HG03521 (cell line): ENCODE measurements at regions not wholly inside any gene's neighbourhood (a gene's known extent, or its start where the extent isn't known, plus 50 kb on each side); places are given as distances from the start of the nearest gene placed in this dataset.

Experiments
- ATAC-seq: cut with Tn5 transposase; IDR thresholded peaks from one replicate; pipeline ENCODE4 v1.9.1; 2021; ENCODE audit warnings: mild to moderate bottlenecking, moderate library complexity; ENCODE audit not compliant: unreplicated experiment

- ATAC-seq: no peak
Observed at GRCh38 chr1:224486801-224487583, 52.4 kb upstream of the WDR26 start.

- no peak for ATAC-seq
Observed at GRCh38 chr1:224488806-224489499, 54.4 kb upstream of the WDR26 start.

GRCh38 chr1:224489534-224490365 is 55.2 kb upstream of the WDR26 start:
- ATAC-seq: no peak

- no peak for ATAC-seq
Observed at GRCh38 chr1:224490549-224491537, 56.2 kb upstream of the WDR26 start.

- no peak for ATAC-seq
Observed at GRCh38 chr1:224492015-224492414, 57.4 kb upstream of the WDR26 start.

GRCh38 chr1:224492632-224493031 is 58.0 kb upstream of the WDR26 start:
- ATAC-seq: no peak

- ATAC-seq: no peak
Observed at GRCh38 chr1:224493269-224493668, 58.7 kb upstream of the WDR26 start.

GRCh38 chr1:224494343-224494742 is 59.7 kb upstream of the WDR26 start:
- no peak for ATAC-seq

GRCh38 chr1:224495866-224496265 is 61.3 kb upstream of the WDR26 start:
- no peak for ATAC-seq

GRCh38 chr1:224496826-224497225 is 62.2 kb upstream of the WDR26 start:
- no peak for ATAC-seq

GRCh38 chr1:224497714-224498573 is 63.3 kb upstream of the WDR26 start:
- peak; percentile 98 for ATAC-seq

- no peak for ATAC-seq
Observed at GRCh38 chr1:224498574-224499170, 64.1 kb upstream of the WDR26 start.

- no peak for ATAC-seq
Observed at GRCh38 chr1:224499204-224499603, 64.6 kb upstream of the WDR26 start.

GRCh38 chr1:224500796-224501195 is 66.2 kb upstream of the WDR26 start:
- ATAC-seq: no peak

- ATAC-seq: no peak
Observed at GRCh38 chr1:224501836-224502235, 67.2 kb upstream of the WDR26 start.

GRCh38 chr1:224502459-224503160 is 68.0 kb upstream of the WDR26 start:
- ATAC-seq: no peak

- peak; percentile 92 for ATAC-seq
Observed at GRCh38 chr1:224503161-224504118, 68.8 kb upstream of the WDR26 start.
